DOHH2 (cell line): ENCODE measurements at regions not wholly inside any gene's neighbourhood (a gene's known extent, or its start where the extent isn't known, plus 50 kb on each side); places are given as distances from the start of the nearest gene placed in this dataset.

Experiments used
- H3F3A ChIP-seq: fragments of 200-600 bp; sonication (generic), shearing (Covaris generic); 2 replicates; pipeline ENCODE4 v1.6.0; 2016; ENCODE audit warnings: antibody characterized with exemption, mild to moderate bottlenecking; ENCODE audit not compliant: control insufficient read depth, insufficient read depth
- H3K27ac ChIP-seq: fragments of 200-600 bp; sonication (generic); 2 replicates; pipeline ENCODE4 v1.5.1; 2014; ENCODE audit warnings: low read depth, mild to moderate bottlenecking, low read length, moderate library complexity
- H3K27me3 ChIP-seq: fragments of 200-600 bp; sonication (generic); 2 replicates; pipeline ENCODE4 v1.6.1; 2014; ENCODE audit warnings: mild to moderate bottlenecking, low read length, mixed read lengths; ENCODE audit not compliant: control insufficient read depth
- H3K36me3 ChIP-seq: fragments of 200-600 bp; sonication (generic); 2 replicates; pipeline ENCODE4 v1.6.1; 2014; ENCODE audit warnings: mild to moderate bottlenecking, low read length, moderate library complexity, mixed read lengths; ENCODE audit not compliant: control insufficient read depth
- H3K4me1 ChIP-seq: fragments of 200-600 bp; sonication (generic); 2 replicates; pipeline ENCODE4 v1.6.1; 2014; ENCODE audit warnings: mild to moderate bottlenecking, low read length, mixed read lengths; ENCODE audit not compliant: control insufficient read depth
- H3K4me2 ChIP-seq: fragments of 200-600 bp; sonication (generic); 2 replicates; pipeline ENCODE4 v1.6.0; 2014; ENCODE audit warnings: mild to moderate bottlenecking, low read length, moderate library complexity
- H3K4me3 ChIP-seq: fragments of 200-600 bp; sonication (generic); 2 replicates; pipeline ENCODE4 v1.5.1; 2014; ENCODE audit warnings: mild to moderate bottlenecking, low read length, mixed read lengths
- H3K79me2 ChIP-seq: fragments of 200-600 bp; sonication (generic); 2 replicates; pipeline ENCODE4 v1.6.1; 2014; ENCODE audit warnings: mild to moderate bottlenecking, low read length, mixed read lengths; ENCODE audit not compliant: control insufficient read depth
- H3K9me2 ChIP-seq: fragments of 200-600 bp; sonication (generic); replicated peaks from 2 replicates; pipeline ENCODE4 v1.6.1; 2014; ENCODE audit warnings: mild to moderate bottlenecking, low read length, mixed read lengths; ENCODE audit not compliant: control insufficient read depth
- H3K9me3 ChIP-seq: fragments of 200-600 bp; sonication (generic); 2 replicates; pipeline ENCODE4 v1.6.1; 2014; ENCODE audit warnings: antibody characterized with exemption, low read length, mixed read lengths; ENCODE audit not compliant: control insufficient read depth, insufficient read depth
- H4K20me1 ChIP-seq: fragments of 200-600 bp; sonication (generic); 2 replicates; pipeline ENCODE4 v1.6.0; 2014; ENCODE audit warnings: low read depth, mild to moderate bottlenecking, antibody characterized with exemption, low read length, moderate library complexity; ENCODE audit not compliant: control insufficient read depth, insufficient read depth
- CTCF ChIP-seq: fragments of 200-600 bp; sonication (generic); IDR thresholded peaks from one replicate; pipeline ENCODE4 v1.5.1; 2014; ENCODE audit warnings: antibody characterized with exemption, mild to moderate bottlenecking, low read depth, low read length; ENCODE audit not compliant: poor library complexity, severe bottlenecking
- EZH2phosphoT487 ChIP-seq: fragments of 200-600 bp; sonication (generic); IDR thresholded peaks from 2 replicates; pipeline ENCODE4 v1.6.1; 2017; ENCODE audit warnings: borderline replicate concordance, mild to moderate bottlenecking, antibody characterized with exemption, low read length, moderate library complexity, mixed read lengths

DNA sequence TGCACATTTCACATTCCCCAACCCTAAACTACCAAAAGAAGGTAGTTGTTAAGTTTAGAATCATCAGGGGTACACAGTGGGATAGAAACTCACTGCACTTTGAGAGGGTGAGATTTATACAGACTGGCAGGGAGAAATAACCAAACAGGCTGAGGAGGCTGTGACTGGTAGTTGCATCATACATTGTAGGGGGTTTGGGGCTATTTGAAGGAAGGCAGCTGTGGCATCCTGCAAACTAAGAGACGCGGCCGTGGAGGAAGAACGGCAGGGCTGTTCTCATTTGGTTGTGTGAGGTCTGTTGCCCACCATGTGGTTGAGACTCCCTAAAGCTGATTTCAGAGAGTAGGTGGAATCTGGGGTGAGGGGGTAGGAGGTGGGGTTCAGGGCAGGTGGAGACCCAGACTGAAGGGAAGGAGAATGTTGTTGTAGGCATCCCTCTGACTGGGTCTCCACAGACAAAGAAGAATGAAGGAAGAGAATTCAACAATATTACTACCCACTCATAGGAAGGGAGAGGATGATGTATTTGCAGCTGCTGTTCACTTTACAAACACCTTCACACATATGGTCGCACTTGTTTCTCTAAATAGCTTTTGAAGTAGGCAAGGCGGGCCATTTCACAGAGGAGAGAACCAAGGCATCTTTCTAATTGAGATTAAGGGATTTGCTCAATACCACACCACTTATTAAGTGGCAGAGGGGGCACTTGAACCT, 170.9 kb upstream of the SIX2 start:
- Histone ChIP-seq H3K79me2 (no peaks in the 10 kb centered on the region), H3K4me2 (no peak overlapping the region), H3K27me3 (no peaks in the 10 kb centered on the region), H3K27ac (no peak overlapping the region), H3F3A (no peaks in the 10 kb centered on the region), H3K9me2 (no peaks in the 10 kb centered on the region), H3K4me1 (no peaks in the 10 kb centered on the region), H3K9me3 (no peaks in the 10 kb centered on the region), H4K20me1 (no peaks in the 10 kb centered on the region), H3K36me3 (no peaks in the 10 kb centered on the region), H3K4me3 (no peak overlapping the region)
- no peak for TF ChIP-seq EZH2phosphoT487
- TF ChIP-seq CTCF = no peak

DNA sequence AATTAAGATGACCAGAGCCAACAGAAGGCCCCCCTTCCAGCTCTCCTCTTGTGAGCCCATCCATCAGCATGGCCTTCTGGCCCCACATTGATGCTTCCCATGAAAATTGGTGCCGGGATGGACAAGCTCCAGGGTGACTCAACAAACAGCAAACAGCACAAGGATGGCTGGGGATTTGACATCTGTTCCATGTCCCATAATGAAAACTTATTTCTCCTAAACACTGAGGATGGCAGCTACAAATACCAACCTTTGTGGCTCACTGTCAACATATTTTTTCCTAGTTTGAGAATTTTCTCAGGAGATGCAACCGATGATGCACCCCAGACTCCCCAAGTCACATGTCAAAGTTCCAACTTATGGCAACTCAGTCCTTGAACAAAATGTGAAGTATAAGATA, 169.6 kb upstream of the SIX2 start:
- TF ChIP-seq CTCF (no peak), EZH2phosphoT487 (no peak)
- no peaks in the 10 kb centered on the region for H3K79me2 ChIP-seq
- H3K27me3 ChIP-seq = no peaks in the 10 kb centered on the region
- H3K4me1 ChIP-seq = no peaks in the 10 kb centered on the region
- no peak overlapping the region for H3K27ac ChIP-seq
- H3K4me3 ChIP-seq = no peak overlapping the region
- no peaks in the 10 kb centered on the region for H3K9me3 ChIP-seq
- no peaks in the 10 kb centered on the region for H4K20me1 ChIP-seq
- no peaks in the 10 kb centered on the region for H3K9me2 ChIP-seq
- no peak overlapping the region for H3K4me2 ChIP-seq
- no peaks in the 10 kb centered on the region for H3K36me3 ChIP-seq
- no peaks in the 10 kb centered on the region for H3F3A ChIP-seq

- no peaks in the 10 kb centered on the region for H4K20me1 ChIP-seq
- no peaks in the 10 kb centered on the region for H3K36me3 ChIP-seq
- H3K4me2 ChIP-seq = no peak overlapping the region
- H3K79me2 ChIP-seq = no peaks in the 10 kb centered on the region
- no peak overlapping the region for H3K27ac ChIP-seq
- no peaks in the 10 kb centered on the region for H3F3A ChIP-seq
- H3K9me2 ChIP-seq = no peaks in the 10 kb centered on the region
- no peaks in the 10 kb centered on the region for H3K4me1 ChIP-seq
- H3K4me3 ChIP-seq = no peak overlapping the region
- no peaks in the 10 kb centered on the region for H3K9me3 ChIP-seq
- TF ChIP-seq CTCF = no peak
- no peak for TF ChIP-seq EZH2phosphoT487
- no peaks in the 10 kb centered on the region for H3K27me3 ChIP-seq
These were observed 169.1 kb upstream of the SIX2 start for GRCh38 chr2:45178359-45178758.
